HCT116 (cell line): ENCODE measurements at regions not wholly inside any gene's neighbourhood (a gene's known extent, or its start where the extent isn't known, plus 50 kb on each side); places are given as distances from the start of the nearest gene placed in this dataset.

Experiments used
- ATAC-seq: fragments of 200-7000 bp; cut with Tn5 transposase; 2 replicates; pipeline ENCODE4 v1.9.1; 2020; ENCODE audit warnings: mild to moderate bottlenecking, moderate library complexity
- BruUV-seq: library from RNA; stranded (reverse); fragments of 400-500 nt; replicated peaks from 2 replicates; lab custom pipeline; 2021; lab: Mats Ljungman, UMichigan
- CTCF ChIA-PET: fragments of 300-600 bp; sonication (Branson Sonifier 250); formaldehyde crosslinking; loops from one replicate; lab custom pipeline; 2021; ENCODE audit warnings: antibody characterized with exemption; lab: Charles Lee
- POLR2A ChIA-PET: fragments of 300-600, 350-600 bp; sonication (Branson Sonifier 250); formaldehyde crosslinking; loops from one replicate; lab custom pipeline; 2021; ENCODE audit warnings: antibody characterized with exemption; lab: Charles Lee
- RAD21 ChIA-PET, 2 experiments: fragments of 300-600 bp; sonication (Branson Sonifier 250); formaldehyde crosslinking; loops; one replicate each; lab custom pipeline; 2023; ENCODE audit warnings: low total read pairs in 2 of 2; ENCODE audit not compliant: uncharacterized antibody in 2 of 2, unreplicated experiment in 2 of 2, low non-redundant PET in 1 of 2; lab: Charles Lee
- DNase-seq: peaks from one replicate; pipeline ENCODE4 v3.0.0-alpha.2; 2010; ENCODE audit warnings: low read depth, low spot score
- H2AFZ ChIP-seq: fragments of 200-600 bp; shearing (Covaris generic), sonication (generic); 2 replicates; pipeline ENCODE4 v1.6.1; 2017; ENCODE audit warnings: low read depth, mixed run types, mixed read lengths, antibody characterized with exemption, low read length; ENCODE audit not compliant: poor library complexity, severe bottlenecking
- H3K27ac ChIP-seq: 2 replicates; pipeline ENCODE4 v1.5.1; 2012; ENCODE audit warnings: low read depth, low read length
- H3K27me3 ChIP-seq: fragments of 200-600 bp; sonication (generic); 2 replicates; pipeline ENCODE4 v1.6.1; 2016; ENCODE audit warnings: mixed run types, low read length, mixed read lengths; ENCODE audit not compliant: insufficient read depth
- H3K36me3 ChIP-seq, 2 experiments: fragments of 200-500 bp in 1 of 2; fragments of 200-600 bp in 1 of 2; sonication (Bioruptor generic) in 1 of 2; sonication (generic) in 1 of 2; 2 replicates each; pipeline versions ENCODE4 v1.5.1 to v1.6.1; 2014 to 2016; ENCODE audit warnings: low read length in 2 of 2, inconsistent platforms in 1 of 2, mixed read lengths in 1 of 2, mixed run types in 1 of 2; ENCODE audit not compliant: insufficient read depth in 2 of 2, control insufficient read depth in 1 of 2
- H3K4me1 ChIP-seq, 2 experiments: fragments of 200-600 bp in 1 of 2; sonication (generic) in 1 of 2; 2 replicates each; pipeline versions ENCODE4 v1.5.1 to v1.6.1; 2012 to 2017; ENCODE audit warnings: low read length in 2 of 2, inconsistent platforms in 1 of 2, mild to moderate bottlenecking in 1 of 2, mixed read lengths in 1 of 2, mixed run types in 1 of 2, moderate library complexity in 1 of 2; ENCODE audit not compliant: insufficient read depth in 2 of 2, control insufficient read depth in 1 of 2
- H3K4me2 ChIP-seq: fragments of 200-600 bp; sonication (generic); 2 replicates; pipeline ENCODE4 v1.6.1; 2017; ENCODE audit warnings: mixed run types, low read length, mixed read lengths
- H3K4me3 ChIP-seq, 2 experiments: fragments of 200-600 bp in 1 of 2; sonication (generic) in 1 of 2; replicated peaks in 1 of 2; 2 replicates each; pipeline ENCODE4 v1.5.1; 2011 to 2016; ENCODE audit warnings: low read length in 2 of 2, control low read depth in 1 of 2, low read depth in 1 of 2, mild to moderate bottlenecking in 1 of 2, mixed read lengths in 1 of 2, mixed run types in 1 of 2
- H3K79me2 ChIP-seq: fragments of 200-600 bp; sonication (generic); 2 replicates; pipeline ENCODE4 v1.6.1; 2017; ENCODE audit warnings: mild to moderate bottlenecking, mixed run types, low read length, moderate library complexity, mixed read lengths; ENCODE audit not compliant: insufficient read depth
- H3K9ac ChIP-seq: fragments of 200-600 bp; sonication (generic); 2 replicates; pipeline ENCODE4 v1.6.1; 2016; ENCODE audit warnings: low read length, mixed read lengths
- H3K9me2 ChIP-seq: fragments of 200-600 bp; sonication (generic), shearing (Covaris generic); 2 replicates; pipeline ENCODE4 v1.6.1; 2017; ENCODE audit warnings: mixed run types, mild to moderate bottlenecking, moderate library complexity; ENCODE audit not compliant: insufficient read depth
- H3K9me3 ChIP-seq, 2 experiments: fragments of 200-500 bp in 1 of 2; fragments of 200-600 bp in 1 of 2; sonication (Bioruptor generic) in 1 of 2; sonication (generic) in 1 of 2; 2 replicates each; pipeline ENCODE4 v1.6.1; 2014 to 2017; ENCODE audit warnings: low read length in 2 of 2, mixed read lengths in 2 of 2, inconsistent platforms in 1 of 2, low read depth in 1 of 2, mild to moderate bottlenecking in 1 of 2, mixed run types in 1 of 2, moderate library complexity in 1 of 2; ENCODE audit not compliant: control insufficient read depth in 1 of 2, insufficient read depth in 1 of 2
- H4K20me1 ChIP-seq: fragments of 200-600 bp; sonication (generic), shearing (Covaris generic); 2 replicates; pipeline ENCODE4 v1.6.1; 2017; ENCODE audit warnings: mixed run types, mild to moderate bottlenecking, moderate library complexity; ENCODE audit not compliant: insufficient read depth
- CBX3 ChIP-seq: IDR thresholded peaks from 2 replicates; pipeline ENCODE4 v1.6.1; 2012; ENCODE audit warnings: low read depth
- EGR1 ChIP-seq: IDR thresholded peaks from 2 replicates; pipeline ENCODE4 v1.6.1; 2012; ENCODE audit warnings: low read depth
- EZH2phosphoT487 ChIP-seq: fragments of 200-600 bp; IDR thresholded peaks from 2 replicates; pipeline ENCODE4 v1.6.1; 2018; ENCODE audit warnings: antibody characterized with exemption, borderline replicate concordance
- FOSL1 ChIP-seq: IDR thresholded peaks from 2 replicates; pipeline ENCODE4 v1.6.1; 2012; ENCODE audit warnings: low read depth
- JUND ChIP-seq: IDR thresholded peaks from 2 replicates; pipeline ENCODE4 v1.6.1; 2012
- RAD21 ChIP-seq: IDR thresholded peaks from 2 replicates; pipeline ENCODE4 v1.6.1; 2012; ENCODE audit warnings: low read depth, mild to moderate bottlenecking
- SIN3A ChIP-seq: IDR thresholded peaks from 2 replicates; pipeline ENCODE4 v1.6.1; 2012; ENCODE audit warnings: low read depth
- SP1 ChIP-seq: IDR thresholded peaks from 2 replicates; pipeline ENCODE4 v1.6.1; 2012; ENCODE audit warnings: low read depth
- SRF ChIP-seq: IDR thresholded peaks from 2 replicates; pipeline ENCODE4 v1.6.1; 2012; ENCODE audit warnings: low read depth
- ZFX ChIP-seq: fragments of 450-650 bp; IDR thresholded peaks from 2 replicates; pipeline ENCODE4 v1.6.1; 2017
- ZNF274 ChIP-seq: fragments of 200-500 bp; sonication (Bioruptor generic); IDR thresholded peaks from 2 replicates; pipeline ENCODE4 v1.6.1; 2014; ENCODE audit warnings: mild to moderate bottlenecking, low read depth, low read length, inconsistent platforms
- intact Hi-C: fragments of 100-400 bp; cut with micrococcal nuclease; formaldehyde crosslinking; loops from 2 replicates; pipeline ENCODE4 v1.10.0; 2022
- TF ChIP-seq, protein P1 (sequence below): IDR thresholded peaks from 2 replicates; pipeline ENCODE4 v1.6.1; 2012; ENCODE audit warnings: low read depth

DNA sequence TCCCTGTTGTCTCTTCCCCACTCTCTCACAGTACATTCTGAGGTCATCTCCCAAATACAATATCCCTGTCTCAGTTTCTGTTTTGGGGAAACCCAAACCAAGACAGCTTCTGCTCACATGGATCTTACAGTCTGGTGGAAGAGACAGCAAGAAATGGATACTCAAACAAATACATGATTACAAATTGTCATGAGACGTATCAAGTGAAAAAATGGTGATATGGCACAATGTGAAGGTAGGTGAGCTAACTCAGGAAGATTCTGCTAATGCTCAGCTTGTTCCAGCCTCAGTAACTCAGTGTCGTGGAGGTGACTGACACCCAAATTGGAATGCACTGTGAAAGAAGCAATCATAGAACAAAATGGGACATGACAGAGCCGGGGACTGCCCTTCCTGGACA lies 68.3 kb downstream of the CHST1 start:
- H3K4me2 ChIP-seq, result no peak overlapping the region
- CTCF ChIA-PET, result no interaction called here
- H3K4me1 ChIP-seq, result no peaks in the 10 kb centered on the region
- H3K36me3 ChIP-seq, result no peaks in the 10 kb centered on the region
- no peaks in the 10 kb centered on the region for H3K79me2 ChIP-seq
- POLR2A ChIA-PET, result no interaction called here
- ATAC-seq, result no peak
- TF ChIP-seq CBX3, result no peak
- TF ChIP-seq SIN3A, result no peak
- TF ChIP-seq, protein P1, sequence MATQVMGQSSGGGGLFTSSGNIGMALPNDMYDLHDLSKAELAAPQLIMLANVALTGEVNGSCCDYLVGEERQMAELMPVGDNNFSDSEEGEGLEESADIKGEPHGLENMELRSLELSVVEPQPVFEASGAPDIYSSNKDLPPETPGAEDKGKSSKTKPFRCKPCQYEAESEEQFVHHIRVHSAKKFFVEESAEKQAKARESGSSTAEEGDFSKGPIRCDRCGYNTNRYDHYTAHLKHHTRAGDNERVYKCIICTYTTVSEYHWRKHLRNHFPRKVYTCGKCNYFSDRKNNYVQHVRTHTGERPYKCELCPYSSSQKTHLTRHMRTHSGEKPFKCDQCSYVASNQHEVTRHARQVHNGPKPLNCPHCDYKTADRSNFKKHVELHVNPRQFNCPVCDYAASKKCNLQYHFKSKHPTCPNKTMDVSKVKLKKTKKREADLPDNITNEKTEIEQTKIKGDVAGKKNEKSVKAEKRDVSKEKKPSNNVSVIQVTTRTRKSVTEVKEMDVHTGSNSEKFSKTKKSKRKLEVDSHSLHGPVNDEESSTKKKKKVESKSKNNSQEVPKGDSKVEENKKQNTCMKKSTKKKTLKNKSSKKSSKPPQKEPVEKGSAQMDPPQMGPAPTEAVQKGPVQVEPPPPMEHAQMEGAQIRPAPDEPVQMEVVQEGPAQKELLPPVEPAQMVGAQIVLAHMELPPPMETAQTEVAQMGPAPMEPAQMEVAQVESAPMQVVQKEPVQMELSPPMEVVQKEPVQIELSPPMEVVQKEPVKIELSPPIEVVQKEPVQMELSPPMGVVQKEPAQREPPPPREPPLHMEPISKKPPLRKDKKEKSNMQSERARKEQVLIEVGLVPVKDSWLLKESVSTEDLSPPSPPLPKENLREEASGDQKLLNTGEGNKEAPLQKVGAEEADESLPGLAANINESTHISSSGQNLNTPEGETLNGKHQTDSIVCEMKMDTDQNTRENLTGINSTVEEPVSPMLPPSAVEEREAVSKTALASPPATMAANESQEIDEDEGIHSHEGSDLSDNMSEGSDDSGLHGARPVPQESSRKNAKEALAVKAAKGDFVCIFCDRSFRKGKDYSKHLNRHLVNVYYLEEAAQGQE, result no peak
- RAD21 ChIA-PET, result no interaction called here
- no peaks in the 10 kb centered on the region; a peak in 1 of 4 replicates for H3K9me3 ChIP-seq
- intact Hi-C loops, result no loop called here
- no peaks in the 10 kb centered on the region for H3K9me2 ChIP-seq
- no peak overlapping the region for H3K4me3 ChIP-seq
- no TSS peak for BruUV-seq
- H2AFZ ChIP-seq, result no peak overlapping the region
- H3K9ac ChIP-seq, result no peak overlapping the region
- no peaks in the 10 kb centered on the region for H4K20me1 ChIP-seq
- peaks cover 35% of the 10 kb centered on the region for H3K27me3 ChIP-seq
- DNase-seq, result no peak
- no peak overlapping the region for H3K27ac ChIP-seq

DNA sequence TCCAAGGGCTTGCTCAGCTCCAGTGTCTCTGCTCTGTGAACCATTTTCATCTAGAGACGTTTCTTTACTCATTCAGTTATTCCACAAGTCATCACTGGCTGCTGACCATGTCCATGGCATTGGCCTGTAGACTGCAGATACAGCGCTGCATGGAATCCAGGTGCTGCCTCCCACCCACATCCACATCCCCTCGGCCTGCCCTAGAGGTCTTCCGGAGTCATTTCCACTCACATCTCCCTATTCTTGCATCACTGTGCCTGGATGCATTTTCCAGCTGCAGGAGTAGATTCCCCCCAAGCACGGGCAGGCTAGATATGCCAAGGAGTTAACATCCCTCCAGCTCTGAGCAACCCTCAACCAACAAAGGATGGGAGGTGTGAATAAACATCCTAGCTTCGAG lies 68.9 kb downstream of the CHST1 start:
- H3K9me3 ChIP-seq, result no peaks in the 10 kb centered on the region
- ChIA-PET CTCF (no interaction called here), RAD21 (no interaction called here), POLR2A (no interaction called here)
- DNase-seq (no peak), ATAC-seq (no peak)
- no peaks in the 10 kb centered on the region for H3K79me2 ChIP-seq
- no peaks in the 10 kb centered on the region for H4K20me1 ChIP-seq
- intact Hi-C loops, result no loop called here
- H3K4me3 ChIP-seq, result no peak overlapping the region
- no peak overlapping the region for H3K9ac ChIP-seq
- BruUV-seq, result no TSS peak
- H3K9me2 ChIP-seq, result no peaks in the 10 kb centered on the region
- no peak overlapping the region for H3K27ac ChIP-seq
- no peak overlapping the region for H3K4me2 ChIP-seq
- no peaks in the 10 kb centered on the region for H3K36me3 ChIP-seq
- H2AFZ ChIP-seq, result no peak overlapping the region
- TF ChIP-seq EZH2phosphoT487, result no peak
- no peak for TF ChIP-seq ZNF274
- no peak for TF ChIP-seq SIN3A
- no peak for TF ChIP-seq SRF
- TF ChIP-seq FOSL1, result no peak
- no peak for TF ChIP-seq ZFX
- no peak for TF ChIP-seq EGR1
- TF ChIP-seq JUND, result no peak
- no peak for TF ChIP-seq RAD21
- TF ChIP-seq SP1, result no peak
- no peak for TF ChIP-seq CBX3
- TF ChIP-seq, all 23 proteins: peak for 0
- peaks cover 35% of the 10 kb centered on the region for H3K27me3 ChIP-seq
- no peaks in the 10 kb centered on the region for H3K4me1 ChIP-seq
